HT-29 (cell line): ENCODE measurements at regions not wholly inside any gene's neighbourhood (a gene's known extent, or its start where the extent isn't known, plus 50 kb on each side); places are given as distances from the start of the nearest gene placed in this dataset.

Source experiments
- DNase-seq: peaks from one replicate; pipeline ENCODE4 v3.0.0-alpha.2; 2015; ENCODE audit warnings: low spot score

GRCh38 chr9:14467675-14468374, 153.9 kb upstream of the NFIB start:
- no peak for DNase-seq

- no peak for DNase-seq
These were observed 152.9 kb upstream of the NFIB start for GRCh38 chr9:14466828-14467227.

DNA sequence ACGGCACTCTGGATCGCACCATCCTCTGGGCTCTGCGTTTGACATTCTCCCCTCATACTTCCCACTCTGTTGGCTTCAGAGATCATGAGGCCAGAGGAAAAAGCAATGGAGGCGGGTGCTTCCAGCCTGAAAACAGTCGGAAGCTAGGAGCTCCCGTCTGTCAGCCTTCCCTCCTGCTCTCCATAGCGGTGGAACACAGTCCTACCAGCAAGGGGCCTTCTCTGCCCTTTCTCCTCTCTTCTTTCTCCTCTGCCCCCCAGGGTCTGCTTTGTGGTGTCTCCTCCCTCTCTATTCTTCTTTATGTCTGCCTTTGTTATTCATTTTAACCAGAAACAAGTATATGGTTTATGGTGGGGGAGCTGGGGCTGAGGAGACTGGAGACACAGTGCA, 152.5 kb upstream of the NFIB start:
- no peak for DNase-seq

DNA sequence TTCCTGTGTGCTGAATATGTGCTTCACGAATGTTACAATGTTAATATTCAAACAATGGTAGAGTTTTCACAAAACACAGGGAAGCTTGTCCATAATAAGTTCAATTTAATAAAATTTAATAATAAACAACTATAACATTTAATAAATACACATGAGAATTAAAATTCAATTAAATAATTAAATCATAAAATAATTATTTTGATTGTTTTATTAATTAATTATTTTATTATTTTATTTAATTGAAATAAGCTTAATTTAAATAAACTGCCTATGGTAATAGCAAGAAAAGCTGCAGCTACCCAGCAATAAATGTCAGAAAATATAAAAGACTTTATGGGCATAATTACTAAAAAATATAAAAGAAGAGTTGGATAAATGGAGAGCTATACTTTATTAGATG, 149.0 kb upstream of the NFIB start:
- no peak for DNase-seq

GRCh38 chr9:14455243-14455642, 141.3 kb upstream of the NFIB start:
- DNase-seq: no peak

- no peak for DNase-seq
These were observed 139.3 kb upstream of the NFIB start for GRCh38 chr9:14453286-14453685.

DNA sequence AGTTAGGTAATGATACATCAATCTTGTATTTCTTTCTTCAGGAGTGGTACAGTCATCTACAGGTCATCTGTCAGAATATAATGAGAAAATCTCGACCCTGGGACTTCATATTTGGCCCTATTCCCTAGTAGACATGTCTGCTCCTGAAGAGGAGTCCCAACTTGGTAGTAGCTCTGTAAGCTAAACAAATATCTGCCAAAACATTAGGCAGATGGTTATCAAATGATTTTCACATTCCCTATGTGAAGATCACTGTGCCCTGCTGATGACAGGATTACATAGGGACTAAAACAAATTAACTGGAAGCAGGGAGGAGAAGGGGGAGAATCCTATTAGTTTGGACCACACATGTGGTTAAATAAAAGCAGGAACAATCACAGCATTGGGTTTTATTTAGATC, 138.6 kb upstream of the NFIB start:
- no peak for DNase-seq

DNA sequence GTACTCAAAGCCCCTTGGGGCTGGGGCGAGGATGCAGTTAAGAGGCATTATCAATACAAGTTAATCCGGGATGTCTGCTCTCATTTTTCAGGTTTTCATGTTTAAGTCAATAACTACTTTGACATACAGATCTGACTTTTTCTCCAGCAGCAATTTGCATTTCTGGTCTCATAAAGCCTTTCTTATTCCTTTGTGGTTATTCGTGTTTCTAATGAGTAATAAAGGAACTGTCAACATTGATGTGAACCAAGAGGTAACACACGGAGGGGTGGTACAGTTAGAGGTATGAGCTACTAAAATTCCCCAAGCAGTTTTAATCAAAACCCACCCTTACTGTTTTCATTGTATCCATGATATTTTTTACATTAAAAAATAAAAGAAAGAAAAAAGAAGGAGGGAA, 138.0 kb upstream of the NFIB start:
- no peak for DNase-seq

DNA sequence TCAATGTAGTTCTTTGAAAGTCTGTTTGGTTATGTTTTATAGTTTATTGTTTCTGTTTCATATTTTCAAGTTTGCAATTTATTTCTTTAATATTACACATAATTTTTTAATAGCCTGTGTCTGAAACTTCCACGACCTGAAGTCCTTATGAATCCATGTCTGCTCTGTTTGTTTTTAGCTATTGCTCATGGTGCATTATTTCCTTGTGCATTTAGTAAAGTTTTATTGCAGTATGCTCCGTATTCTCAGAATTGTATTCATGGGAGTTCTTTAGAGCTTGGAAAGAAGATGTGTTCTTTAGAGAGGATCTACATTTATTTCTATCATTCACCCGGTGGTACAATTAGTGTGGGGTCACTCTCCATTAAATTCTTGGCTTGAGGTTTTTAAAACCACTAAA, 133.2 kb upstream of the NFIB start:
- no peak for DNase-seq

DNA sequence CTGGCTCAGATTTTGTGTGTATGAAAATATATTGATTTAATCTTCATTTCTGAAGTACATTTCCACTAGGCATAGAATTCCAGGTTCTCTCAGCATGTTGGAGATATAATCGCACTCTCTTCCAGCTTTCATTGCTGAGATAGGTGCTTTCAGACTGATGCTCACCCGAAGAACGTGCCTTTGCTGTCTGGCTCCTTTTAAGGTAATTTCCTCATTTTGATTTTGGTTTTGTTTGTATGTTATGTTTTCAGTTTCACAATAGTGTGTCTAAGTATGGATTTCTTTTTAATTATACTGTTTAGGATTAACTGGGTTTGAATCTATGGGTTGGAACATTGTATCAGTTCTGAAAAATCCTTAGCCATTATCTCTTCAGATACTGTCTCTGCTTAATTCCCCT, 132.0 kb upstream of the NFIB start:
- no peak for DNase-seq

DNA sequence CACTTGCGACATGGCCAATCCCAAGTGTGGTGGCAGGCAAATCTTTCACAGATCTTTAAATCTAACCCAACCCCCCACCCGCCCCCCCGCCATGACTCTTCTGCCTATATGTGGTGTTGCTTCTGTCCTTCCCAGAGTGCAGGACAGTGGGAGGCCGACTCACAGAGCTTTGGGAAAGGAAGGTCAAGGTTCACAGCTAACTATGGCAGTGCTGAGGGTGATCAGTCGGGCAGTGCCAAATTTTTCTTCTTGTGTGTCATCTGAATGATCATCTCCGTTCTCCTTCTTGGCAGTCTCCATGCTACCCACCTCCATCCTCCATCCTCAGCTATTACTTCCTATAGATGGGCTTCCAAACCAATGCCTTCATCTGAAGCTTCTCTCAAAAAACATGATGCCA, 129.0 kb upstream of the NFIB start:
- no peak for DNase-seq

DNA sequence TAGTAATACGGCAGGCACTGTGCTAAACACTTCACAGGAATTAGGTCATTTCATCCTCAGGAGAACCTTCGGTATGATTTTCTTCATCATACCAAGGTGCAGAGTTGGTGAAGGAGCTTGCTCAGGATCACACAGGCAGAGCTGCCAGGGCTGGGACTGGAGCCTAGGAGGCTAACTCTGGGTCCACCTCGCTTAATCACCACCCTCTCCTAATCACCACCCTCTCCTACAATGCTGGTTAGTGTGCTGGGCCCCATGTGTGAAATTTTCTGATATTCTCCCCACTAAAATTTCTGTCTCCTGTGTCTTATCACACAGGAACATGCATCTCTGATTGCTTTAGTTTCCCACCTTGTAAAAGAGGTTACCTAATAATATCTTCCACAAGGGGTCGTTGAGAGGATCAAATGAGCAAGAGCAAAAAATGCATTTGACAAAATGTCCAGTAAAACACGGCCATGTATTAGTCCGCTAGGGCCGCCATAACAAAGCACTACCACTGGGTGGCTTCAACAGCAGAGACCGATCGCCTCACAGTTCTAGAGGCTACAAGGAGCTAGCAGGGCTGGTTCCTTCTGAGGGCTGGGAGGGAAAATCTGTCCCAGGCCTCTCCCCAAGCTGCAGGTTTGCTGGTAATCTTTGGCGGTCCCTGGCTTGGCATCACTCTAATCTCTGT, 128.2 kb upstream of the NFIB start:
- peak; percentile 69 for DNase-seq

- no peak for DNase-seq
These were observed 127.2 kb upstream of the NFIB start for GRCh38 chr9:14441115-14441514.

GRCh38 chr9:14440062-14440461, 126.1 kb upstream of the NFIB start:
- DNase-seq: no peak

DNA sequence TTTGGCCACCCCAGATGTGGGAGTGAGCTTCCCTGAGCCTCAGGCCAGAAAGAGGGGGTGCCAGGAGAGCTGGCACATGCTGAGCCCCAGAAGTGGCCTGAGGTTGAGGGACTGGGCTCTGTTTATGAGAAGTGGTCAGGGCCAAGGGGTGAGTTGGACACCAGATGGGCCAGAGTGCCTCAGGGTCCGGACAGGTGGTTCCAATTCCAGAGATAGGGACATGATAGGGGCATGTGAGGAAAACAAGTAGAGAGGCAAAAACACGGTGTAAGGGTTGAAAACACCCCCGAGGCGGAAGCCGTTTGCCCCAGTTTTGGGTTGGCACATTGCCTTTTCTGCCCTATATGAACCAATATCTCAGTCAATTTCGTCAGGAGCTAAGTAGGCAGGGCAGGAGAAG, 125.6 kb upstream of the NFIB start:
- DNase-seq: no peak

DNA sequence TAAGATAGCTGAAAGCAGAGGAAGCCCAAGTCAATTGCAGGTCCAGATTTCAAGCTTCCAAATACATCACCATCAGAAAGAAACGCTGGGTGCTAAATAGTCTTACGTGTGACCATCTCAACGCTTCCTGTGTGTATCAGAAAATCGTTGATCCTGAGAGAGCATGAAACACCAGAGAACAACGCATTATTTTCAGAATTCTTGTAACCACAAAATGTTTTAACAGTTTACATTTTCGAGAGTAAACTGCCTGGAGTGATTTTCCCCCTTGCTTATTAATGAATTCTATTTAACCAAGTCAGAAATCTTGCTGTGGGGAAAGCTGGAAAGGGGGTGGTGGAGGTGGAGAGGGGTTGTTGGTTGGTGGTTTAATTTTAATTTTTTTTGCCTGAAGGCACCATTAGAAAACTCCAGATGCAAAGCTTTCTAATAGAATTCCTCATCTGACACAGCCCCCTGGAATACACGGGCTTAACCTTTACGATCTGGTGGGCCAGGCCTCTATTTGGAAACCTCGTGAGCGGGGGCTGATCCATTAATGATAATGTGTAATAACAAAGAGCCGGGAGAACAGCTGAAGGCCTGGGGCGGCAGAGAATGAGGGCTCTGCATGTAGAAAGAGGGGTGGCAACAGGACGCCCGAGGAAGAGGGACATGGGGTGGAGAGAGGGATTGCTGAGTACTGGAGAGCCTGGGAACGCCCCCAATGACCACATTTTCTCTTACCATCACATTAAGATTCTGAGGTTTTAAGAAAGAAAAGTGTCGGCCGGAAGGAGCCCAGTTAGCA, 124.5 kb upstream of the NFIB start:
- no peak for DNase-seq

DNA sequence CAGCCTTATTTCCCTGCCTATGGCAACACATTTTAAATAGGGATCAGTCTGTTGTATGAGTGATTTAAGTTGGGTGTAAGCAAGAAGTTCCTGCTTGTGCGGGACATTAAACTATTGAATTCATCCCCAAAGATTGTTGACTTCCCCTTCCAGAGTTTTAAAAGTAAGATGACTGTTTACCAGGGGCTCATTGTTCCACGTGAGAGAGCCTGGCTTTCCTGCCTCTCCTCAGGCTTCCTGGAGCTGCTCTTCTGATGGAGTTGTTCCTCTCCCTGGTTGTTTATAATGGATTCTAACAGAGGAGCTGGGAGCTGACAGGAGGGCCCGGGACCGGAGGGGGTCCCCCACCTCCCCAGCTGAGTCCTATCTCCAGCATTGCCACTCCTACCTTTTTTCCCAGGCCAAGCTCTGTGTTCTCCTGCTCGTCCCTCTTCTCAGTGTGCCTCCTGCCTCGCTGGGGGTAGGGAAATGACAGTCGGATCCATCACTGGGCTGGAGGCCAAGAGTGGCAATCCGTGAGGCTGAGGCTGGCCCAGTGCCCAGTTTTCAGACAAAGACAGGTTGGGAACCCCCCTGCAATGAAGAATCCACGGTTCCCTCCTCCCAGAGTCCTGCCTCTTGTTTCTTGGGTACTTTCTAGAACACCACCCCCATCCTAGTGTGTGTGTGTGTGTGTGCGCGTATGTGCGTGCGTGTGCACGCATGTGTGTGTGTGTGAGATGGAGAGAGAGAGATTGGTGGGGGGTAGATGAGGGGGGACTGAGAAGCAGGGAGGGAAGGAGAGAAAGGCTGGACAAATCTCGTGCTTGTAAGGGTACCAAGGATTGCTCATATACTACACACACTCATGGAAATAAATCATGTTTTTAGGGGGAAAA, 123.7 kb upstream of the NFIB start:
- DNase-seq: no peak

GRCh38 chr9:14435871-14436270, 121.9 kb upstream of the NFIB start:
- DNase-seq: no peak

DNA sequence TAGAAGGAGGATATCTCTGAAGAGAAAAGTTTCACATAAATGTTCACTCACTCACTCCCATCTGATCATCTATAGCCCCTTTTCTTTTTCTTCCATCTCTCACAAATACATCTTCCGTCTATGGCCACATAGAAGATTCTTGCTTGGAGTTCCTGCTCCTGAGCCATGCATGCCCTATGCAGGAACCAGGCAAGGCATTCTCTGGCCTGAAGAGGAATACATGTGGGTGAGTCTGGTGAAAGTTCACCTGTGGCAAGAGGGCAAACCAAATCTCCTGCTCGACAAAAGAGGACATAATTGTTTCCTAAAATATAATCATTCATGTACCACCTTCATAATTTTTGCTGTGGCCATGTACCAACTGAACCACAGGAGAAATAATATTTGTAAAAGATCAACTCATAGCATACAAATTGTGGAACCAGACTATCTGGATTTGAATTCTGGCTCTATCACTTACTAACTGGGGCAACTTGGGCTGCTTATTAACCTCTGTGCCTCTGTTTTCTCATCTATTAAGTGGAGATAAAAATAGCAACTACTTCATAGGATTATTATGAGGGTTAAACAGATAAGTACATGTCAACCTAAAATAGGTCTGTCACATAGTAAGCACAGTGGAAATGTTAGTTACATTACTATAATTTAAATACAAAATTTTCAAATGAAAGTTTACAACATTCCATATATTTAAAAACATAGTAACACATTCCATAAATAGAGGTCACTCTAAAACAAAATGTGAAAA, 121.2 kb upstream of the NFIB start:
- DNase-seq: no peak

GRCh38 chr9:14434158-14434504, 120.2 kb upstream of the NFIB start:
- DNase-seq: no peak
